HEK293 (cell line): ENCODE measurements at regions not wholly inside any gene's neighbourhood (a gene's known extent, or its start where the extent isn't known, plus 50 kb on each side); places are given as distances from the start of the nearest gene placed in this dataset.

Experiments used
- CTCF ChIA-PET: fragments of 350-600 bp; formaldehyde crosslinking; extraction: SDS; loops from one replicate; lab custom pipeline; 2021; ENCODE audit warnings: antibody characterized with exemption; lab: Yijun Ruan, JAX
- POLR2A ChIA-PET: fragments of 300-600 bp; formaldehyde crosslinking; extraction: SDS; loops from one replicate; lab custom pipeline; 2020; ENCODE audit warnings: antibody characterized with exemption, inconsistent platforms; lab: Yijun Ruan, JAX
- H3K27ac ChIP-seq: fragments of 200-500 bp; sonication (Bioruptor generic); 2 replicates; pipeline ENCODE4 v1.5.1; 2014; ENCODE audit warnings: low read depth, low read length, control low read depth, inconsistent platforms; ENCODE audit errors: extremely low read depth
- H3K36me3 ChIP-seq, 2 experiments: fragments of 200-500 bp in 1 of 2; sonication (Bioruptor generic) in 1 of 2; 1 replicate in 1 of 2; 2 replicates in 1 of 2; pipeline ENCODE4 v1.5.1; 2014 to 2017; ENCODE audit warnings: inconsistent platforms in 2 of 2, low read length in 2 of 2; ENCODE audit not compliant: control insufficient read depth in 2 of 2, insufficient read depth in 1 of 2
- H3K4me1 ChIP-seq: fragments of 200-500 bp; sonication (Bioruptor generic); 2 replicates; pipeline ENCODE4 v1.5.1; 2014; ENCODE audit warnings: mild to moderate bottlenecking, low read length, inconsistent platforms; ENCODE audit not compliant: control insufficient read depth, insufficient read depth
- H3K4me3 ChIP-seq: 2 replicates; pipeline ENCODE4 v1.5.1; 2011; ENCODE audit warnings: low read depth, mild to moderate bottlenecking, control low read depth, low read length, moderate library complexity
- H3K9me3 ChIP-seq: fragments of 200-500 bp; sonication (Bioruptor generic); 2 replicates; pipeline ENCODE4 v1.5.1; 2014; ENCODE audit warnings: low read depth, low read length, inconsistent platforms; ENCODE audit not compliant: control insufficient read depth, insufficient read depth
- FEZF1 ChIP-seq: fragments of 450-650 bp; formaldehyde crosslinking; IDR thresholded peaks from 2 replicates; pipeline ENCODE4 v1.5.1; 2016; ENCODE audit warnings: missing biosample characterization, missing genetic modification characterization
- SCRT2 ChIP-seq: fragments of 450-650 bp; formaldehyde crosslinking; IDR thresholded peaks from 2 replicates; pipeline ENCODE4 v1.5.1; 2016; ENCODE audit warnings: missing biosample characterization, missing genetic modification characterization
- SETDB1 ChIP-seq: IDR thresholded peaks from one replicate; pipeline ENCODE4 v1.6.1; 2017; ENCODE audit warnings: mild to moderate bottlenecking, low read length, moderate library complexity, mixed read lengths; ENCODE audit not compliant: insufficient read length
- ZBTB17 ChIP-seq: fragments of 450-650 bp; formaldehyde crosslinking; IDR thresholded peaks from 2 replicates; pipeline ENCODE4 v1.5.1; 2016; ENCODE audit warnings: missing biosample characterization, missing genetic modification characterization
- ZNF221 ChIP-seq: fragments of 450-650 bp; formaldehyde crosslinking; IDR thresholded peaks from 2 replicates; pipeline ENCODE4 v1.5.1; 2017; ENCODE audit warnings: missing biosample characterization, missing genetic modification characterization, borderline replicate concordance
- ZNF362 ChIP-seq: fragments of 450-650 bp; formaldehyde crosslinking; IDR thresholded peaks from 2 replicates; pipeline ENCODE4 v1.5.1; 2016; ENCODE audit warnings: missing biosample characterization, missing genetic modification characterization
- ZNF621 ChIP-seq: fragments of 450-650 bp; formaldehyde crosslinking; IDR thresholded peaks from 2 replicates; pipeline ENCODE4 v1.5.1; 2017; ENCODE audit warnings: missing biosample characterization, missing genetic modification characterization
- ZNF623 ChIP-seq: fragments of 450-650 bp; formaldehyde crosslinking; IDR thresholded peaks from 2 replicates; pipeline ENCODE4 v1.5.1; 2016; ENCODE audit warnings: missing biosample characterization, missing genetic modification characterization
- ZNF654 ChIP-seq: fragments of 450-650 bp; formaldehyde crosslinking; IDR thresholded peaks from 2 replicates; pipeline ENCODE4 v1.5.1; 2016; ENCODE audit warnings: low read depth, missing biosample characterization, missing genetic modification characterization
- ZNF791 ChIP-seq: fragments of 450-650 bp; formaldehyde crosslinking; IDR thresholded peaks from 2 replicates; pipeline ENCODE4 v1.5.1; 2016; ENCODE audit warnings: missing biosample characterization, missing genetic modification characterization
- TF ChIP-seq, protein P1 (sequence below): fragments of 450-650 bp; formaldehyde crosslinking; IDR thresholded peaks from 2 replicates; pipeline ENCODE4 v1.5.1; 2016; ENCODE audit warnings: missing biosample characterization, missing genetic modification characterization, low read depth
- TF ChIP-seq, protein P2 (sequence below): fragments of 450-650 bp; formaldehyde crosslinking; IDR thresholded peaks from 2 replicates; pipeline ENCODE4 v1.5.1; 2016; ENCODE audit warnings: missing biosample characterization, missing genetic modification characterization

GRCh38 chr14:22314183-22314820, 274.7 kb downstream of the DAD1 start:
- no peak overlapping the region for H3K4me3 ChIP-seq
- POLR2A ChIA-PET = no interaction called here
- no peak overlapping the region for H3K27ac ChIP-seq
- H3K9me3 ChIP-seq = no peaks in the 10 kb centered on the region
- no peaks in the 10 kb centered on the region for H3K4me1 ChIP-seq
- TF ChIP-seq SETDB1 (no peak), ZNF654 (tag by site-specific recombination) (peak; percentile 55), ZBTB17 (tag by site-specific recombination) (peak; percentile 31; the same call in 1 of the 2 replicates)
- TF ChIP-seq, protein P1, sequence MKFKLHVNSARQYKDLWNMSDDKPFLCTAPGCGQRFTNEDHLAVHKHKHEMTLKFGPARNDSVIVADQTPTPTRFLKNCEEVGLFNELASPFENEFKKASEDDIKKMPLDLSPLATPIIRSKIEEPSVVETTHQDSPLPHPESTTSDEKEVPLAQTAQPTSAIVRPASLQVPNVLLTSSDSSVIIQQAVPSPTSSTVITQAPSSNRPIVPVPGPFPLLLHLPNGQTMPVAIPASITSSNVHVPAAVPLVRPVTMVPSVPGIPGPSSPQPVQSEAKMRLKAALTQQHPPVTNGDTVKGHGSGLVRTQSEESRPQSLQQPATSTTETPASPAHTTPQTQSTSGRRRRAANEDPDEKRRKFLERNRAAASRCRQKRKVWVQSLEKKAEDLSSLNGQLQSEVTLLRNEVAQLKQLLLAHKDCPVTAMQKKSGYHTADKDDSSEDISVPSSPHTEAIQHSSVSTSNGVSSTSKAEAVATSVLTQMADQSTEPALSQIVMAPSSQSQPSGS (tag by site-specific recombination) = peak; percentile 67
- CTCF ChIA-PET = interaction anchor here (0.6 to 1.8 kb wide), 18 partner anchors 10 to 159 kb away, joined by 3 to 9 read pairs (median 4); no protein-coding TSS in a partner anchor
- no peaks in the 10 kb centered on the region for H3K36me3 ChIP-seq

- no peaks in the 10 kb centered on the region for H3K36me3 ChIP-seq
- H3K9me3 ChIP-seq = no peaks in the 10 kb centered on the region
- no peaks in the 10 kb centered on the region for H3K4me1 ChIP-seq
- POLR2A ChIA-PET = no interaction called here
- TF ChIP-seq ZNF221 (no peak), FEZF1 (tag by site-specific recombination) (peak; percentile 56), ZNF623 (tag by site-specific recombination) (no peak), ZNF362 (tag by site-specific recombination) (peak; percentile 85), ZNF621 (tag by site-specific recombination) (no peak)
- TF ChIP-seq, protein P2, sequence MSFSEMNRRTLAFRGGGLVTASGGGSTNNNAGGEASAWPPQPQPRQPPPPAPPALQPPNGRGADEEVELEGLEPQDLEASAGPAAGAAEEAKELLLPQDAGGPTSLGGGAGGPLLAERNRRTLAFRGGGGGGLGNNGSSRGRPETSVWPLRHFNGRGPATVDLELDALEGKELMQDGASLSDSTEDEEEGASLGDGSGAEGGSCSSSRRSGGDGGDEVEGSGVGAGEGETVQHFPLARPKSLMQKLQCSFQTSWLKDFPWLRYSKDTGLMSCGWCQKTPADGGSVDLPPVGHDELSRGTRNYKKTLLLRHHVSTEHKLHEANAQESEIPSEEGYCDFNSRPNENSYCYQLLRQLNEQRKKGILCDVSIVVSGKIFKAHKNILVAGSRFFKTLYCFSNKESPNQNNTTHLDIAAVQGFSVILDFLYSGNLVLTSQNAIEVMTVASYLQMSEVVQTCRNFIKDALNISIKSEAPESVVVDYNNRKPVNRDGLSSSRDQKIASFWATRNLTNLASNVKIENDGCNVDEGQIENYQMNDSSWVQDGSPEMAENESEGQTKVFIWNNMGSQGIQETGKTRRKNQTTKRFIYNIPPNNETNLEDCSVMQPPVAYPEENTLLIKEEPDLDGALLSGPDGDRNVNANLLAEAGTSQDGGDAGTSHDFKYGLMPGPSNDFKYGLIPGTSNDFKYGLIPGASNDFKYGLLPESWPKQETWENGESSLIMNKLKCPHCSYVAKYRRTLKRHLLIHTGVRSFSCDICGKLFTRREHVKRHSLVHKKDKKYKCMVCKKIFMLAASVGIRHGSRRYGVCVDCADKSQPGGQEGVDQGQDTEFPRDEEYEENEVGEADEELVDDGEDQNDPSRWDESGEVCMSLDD (tag by site-specific recombination) = no peak
- no peak overlapping the region for H3K27ac ChIP-seq
- H3K4me3 ChIP-seq = no peak overlapping the region
- CTCF ChIA-PET = interaction anchor here (0.6 to 1.8 kb wide), 11 partner anchors 25 to 265 kb away, joined by 3 to 7 read pairs (median 4); no protein-coding TSS in a partner anchor
Observed at GRCh38 chr14:22313172-22313801, 275.7 kb downstream of the DAD1 start.

- no peaks in the 10 kb centered on the region for H3K36me3 ChIP-seq
- CTCF ChIA-PET = interaction anchor here (1.6 to 2.2 kb wide), 2 partner anchors 8 to 64 kb away, joined by 7 to 9 read pairs; no protein-coding TSS in a partner anchor
- H3K9me3 ChIP-seq = no peaks in the 10 kb centered on the region
- no peak overlapping the region for H3K4me3 ChIP-seq
- POLR2A ChIA-PET = no interaction called here
- no peak overlapping the region for H3K27ac ChIP-seq
- H3K4me1 ChIP-seq = no peaks in the 10 kb centered on the region
- TF ChIP-seq SCRT2 (tag by site-specific recombination) (no peak), ZNF221 (no peak), ZNF791 (tag by site-specific recombination) (no peak)
Observed at GRCh38 chr14:22311636-22312035, 277.4 kb downstream of the DAD1 start.
